8988T (cell line): ENCODE measurements at regions not wholly inside any gene's neighbourhood (a gene's known extent, or its start where the extent isn't known, plus 50 kb on each side); places are given as distances from the start of the nearest gene placed in this dataset.

ENCODE experiments used
- DNase-seq: peaks from one replicate; pipeline ENCODE4 v3.0.0; 2011

- DNase-seq, result no peak
Observed at GRCh38 chr14:71855399-71856036, 76.7 kb upstream of the RGS6 start.

DNA sequence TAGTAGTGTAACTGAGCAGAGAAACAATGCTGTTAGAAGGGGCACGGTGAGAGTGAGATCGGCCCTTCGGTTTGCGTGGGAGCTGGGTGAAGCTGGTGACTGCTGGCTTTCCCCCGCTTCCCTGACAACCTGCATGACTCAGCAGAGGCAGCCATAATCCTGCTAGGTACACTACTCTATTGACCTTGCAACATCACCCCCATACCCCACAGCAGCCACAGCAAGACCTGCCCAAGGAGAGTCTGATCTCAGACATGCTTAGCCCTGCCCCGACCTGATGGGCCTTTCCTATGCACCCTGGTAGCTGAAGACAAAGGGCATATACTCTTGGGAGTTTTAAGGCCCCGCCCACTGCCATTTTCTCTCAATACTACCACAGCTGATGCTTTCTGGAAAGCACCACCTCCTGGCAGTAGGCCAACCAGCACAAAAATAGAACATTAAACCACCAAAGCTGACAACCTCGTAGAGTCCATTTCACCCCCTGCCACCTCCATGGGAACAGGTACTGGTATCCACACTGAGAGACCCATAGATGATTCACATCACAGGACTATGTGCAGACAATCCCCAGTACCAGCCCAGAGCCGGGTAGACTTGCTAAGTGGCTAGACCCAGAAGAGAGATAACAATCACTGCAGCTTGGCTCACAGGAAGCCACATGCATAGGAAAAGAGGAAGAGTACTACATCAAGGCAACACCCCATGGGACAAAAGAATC lies 75.9 kb upstream of the RGS6 start:
- no peak for DNase-seq

DNA sequence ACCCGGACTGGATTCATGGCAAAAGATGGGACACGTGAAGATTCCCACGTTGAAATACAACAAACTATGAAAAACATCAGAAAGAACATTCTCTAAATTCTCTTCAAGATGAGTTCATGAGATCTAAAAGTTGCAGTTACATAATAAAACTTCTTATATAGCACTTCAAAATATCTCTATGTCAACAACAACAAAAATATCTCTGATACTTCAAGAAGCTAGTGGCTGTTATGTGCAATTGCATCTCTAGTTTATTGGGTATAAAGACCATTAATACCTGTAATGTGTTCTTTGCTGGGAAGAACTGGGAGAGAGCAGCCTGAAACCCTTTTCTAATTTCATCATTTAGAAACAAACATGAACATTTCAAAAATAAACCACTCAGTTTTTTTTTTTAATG lies 69.2 kb upstream of the RGS6 start:
- no peak for DNase-seq

- no peak for DNase-seq
Observed at GRCh38 chr14:71863766-71864165, 68.5 kb upstream of the RGS6 start.
